GM12878 (cell line): ENCODE measurements at regions not wholly inside any gene's neighbourhood (a gene's known extent, or its start where the extent isn't known, plus 50 kb on each side); places are given as distances from the start of the nearest gene placed in this dataset.

Experiments used
- ATF7 ChIP-seq: fragments of 450-650 bp; IDR thresholded peaks from 2 replicates; pipeline ENCODE4 v1.6.1; 2016; ENCODE audit warnings: low read depth, mild to moderate bottlenecking
- BCL11A ChIP-seq: IDR thresholded peaks from 2 replicates; pipeline ENCODE4 v1.6.1; 2011; ENCODE audit warnings: low read depth, low read length
- BHLHE40 ChIP-seq, 2 experiments: fragments of 450-650 bp in 1 of 2; IDR thresholded peaks; 2 replicates each; pipeline ENCODE4 v1.6.1; 2011 to 2017; ENCODE audit warnings: low read depth in 2 of 2, borderline replicate concordance in 1 of 2, improper control_type of control experiment in 1 of 2, low read length in 1 of 2, mild to moderate bottlenecking in 1 of 2
- CHD2 ChIP-seq: IDR thresholded peaks from 2 replicates; pipeline ENCODE4 v1.6.1; 2011; ENCODE audit warnings: low read depth, low read length, improper control_type of control experiment, borderline replicate concordance
- NBN ChIP-seq: fragments of 450-650 bp; IDR thresholded peaks from 2 replicates; pipeline ENCODE4 v1.6.1; 2016
- NR2F1 ChIP-seq: fragments of 450-650 bp; conservative IDR thresholded peaks from 2 replicates; pipeline ENCODE4 v1.6.1; 2017; ENCODE audit warnings: mild to moderate bottlenecking
- NRF1 ChIP-seq: conservative IDR thresholded peaks from 2 replicates; pipeline ENCODE4 v1.6.1; 2011; ENCODE audit warnings: mild to moderate bottlenecking, low read depth, low read length, improper control_type of control experiment
- PAX5 ChIP-seq: IDR thresholded peaks from 2 replicates; pipeline ENCODE4 v1.6.1; 2011; ENCODE audit warnings: low read depth, low read length, borderline replicate concordance
- POLR2A ChIP-seq: IDR thresholded peaks from 2 replicates; pipeline ENCODE4 v1.6.1; 2011; ENCODE audit warnings: low read depth, mild to moderate bottlenecking, low read length
- RAD21 ChIP-seq: IDR thresholded peaks from 2 replicates; pipeline ENCODE4 v1.6.1; 2011; ENCODE audit warnings: mild to moderate bottlenecking, low read depth, low read length, moderate library complexity; ENCODE audit not compliant: insufficient read depth
- RELA ChIP-seq: fragments of 450-650 bp; IDR thresholded peaks from 2 replicates; pipeline ENCODE4 v1.8.0; 2014; ENCODE audit warnings: borderline replicate concordance; ENCODE audit not compliant: partially characterized antibody
- SKIL ChIP-seq: fragments of 450-650 bp; IDR thresholded peaks from 2 replicates; pipeline ENCODE4 v1.6.1; 2017; ENCODE audit warnings: mild to moderate bottlenecking, low read depth, inconsistent platforms; ENCODE audit not compliant: poor library complexity, severe bottlenecking
- SMC3 ChIP-seq: IDR thresholded peaks from 2 replicates; pipeline ENCODE4 v1.6.1; 2011; ENCODE audit warnings: low read length, improper control_type of control experiment, borderline replicate concordance
- SPI1 ChIP-seq: IDR thresholded peaks from 2 replicates; pipeline ENCODE4 v1.6.1; 2011; ENCODE audit warnings: low read depth, mild to moderate bottlenecking, low read length, moderate library complexity, borderline replicate concordance; ENCODE audit not compliant: insufficient read depth
- STAT1 ChIP-seq: fragments of 450-650 bp; conservative IDR thresholded peaks from 2 replicates; pipeline ENCODE4 v1.6.1; 2014; ENCODE audit warnings: antibody characterized with exemption, mild to moderate bottlenecking
- TARDBP ChIP-seq: IDR thresholded peaks from 2 replicates; pipeline ENCODE4 v1.6.1; 2016; ENCODE audit warnings: borderline replicate concordance
- TBL1XR1 ChIP-seq: IDR thresholded peaks from 2 replicates; pipeline ENCODE4 v1.6.1; 2012; ENCODE audit warnings: low read depth, low read length, improper control_type of control experiment
- TCF12 ChIP-seq: IDR thresholded peaks from 2 replicates; pipeline ENCODE4 v1.6.1; 2011; ENCODE audit warnings: low read depth, mild to moderate bottlenecking, low read length
- ZNF24 ChIP-seq: fragments of 450-650 bp; IDR thresholded peaks from 2 replicates; pipeline ENCODE4 v1.6.1; 2017; ENCODE audit warnings: antibody characterized with exemption, mild to moderate bottlenecking
- TF ChIP-seq, protein P1 (sequence below): fragments of 450-650 bp; IDR thresholded peaks from 2 replicates; pipeline ENCODE4 v1.6.1; 2017; ENCODE audit warnings: mild to moderate bottlenecking, moderate library complexity
- TF ChIP-seq, protein P2 (sequence below): fragments of 450-650 bp; IDR thresholded peaks from 2 replicates; pipeline ENCODE4 v1.6.1; 2017; ENCODE audit warnings: mild to moderate bottlenecking, moderate library complexity

DNA sequence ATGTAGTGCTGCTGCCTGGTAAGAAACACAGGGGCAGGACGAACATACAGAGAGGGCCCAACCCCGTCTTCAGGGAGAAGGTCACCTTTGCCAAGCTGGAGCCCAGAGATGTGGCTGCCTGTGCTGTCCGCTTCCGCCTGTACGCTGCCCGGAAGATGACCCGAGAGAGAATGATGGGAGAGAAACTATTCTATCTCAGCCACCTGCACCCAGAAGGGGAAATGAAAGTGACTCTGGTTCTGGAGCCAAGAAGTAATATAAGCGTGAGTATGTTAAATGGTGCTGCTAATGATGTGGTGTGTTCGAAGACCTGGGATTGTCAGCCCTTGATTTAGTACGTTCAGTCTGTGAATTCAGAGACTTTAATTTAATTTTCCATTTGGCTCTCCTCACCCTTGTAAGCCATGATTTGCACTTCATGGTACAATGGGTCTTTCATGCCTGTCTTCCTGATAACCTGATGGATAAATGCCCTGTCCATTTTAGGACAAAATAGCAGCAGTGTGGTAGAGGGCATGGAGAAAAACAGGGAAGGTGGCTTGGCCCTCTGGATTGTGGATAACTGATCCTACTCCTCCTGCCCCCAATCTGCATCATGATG is 318.9 kb downstream of the SNAPC1 start (continued):
- TF ChIP-seq, protein P1, sequence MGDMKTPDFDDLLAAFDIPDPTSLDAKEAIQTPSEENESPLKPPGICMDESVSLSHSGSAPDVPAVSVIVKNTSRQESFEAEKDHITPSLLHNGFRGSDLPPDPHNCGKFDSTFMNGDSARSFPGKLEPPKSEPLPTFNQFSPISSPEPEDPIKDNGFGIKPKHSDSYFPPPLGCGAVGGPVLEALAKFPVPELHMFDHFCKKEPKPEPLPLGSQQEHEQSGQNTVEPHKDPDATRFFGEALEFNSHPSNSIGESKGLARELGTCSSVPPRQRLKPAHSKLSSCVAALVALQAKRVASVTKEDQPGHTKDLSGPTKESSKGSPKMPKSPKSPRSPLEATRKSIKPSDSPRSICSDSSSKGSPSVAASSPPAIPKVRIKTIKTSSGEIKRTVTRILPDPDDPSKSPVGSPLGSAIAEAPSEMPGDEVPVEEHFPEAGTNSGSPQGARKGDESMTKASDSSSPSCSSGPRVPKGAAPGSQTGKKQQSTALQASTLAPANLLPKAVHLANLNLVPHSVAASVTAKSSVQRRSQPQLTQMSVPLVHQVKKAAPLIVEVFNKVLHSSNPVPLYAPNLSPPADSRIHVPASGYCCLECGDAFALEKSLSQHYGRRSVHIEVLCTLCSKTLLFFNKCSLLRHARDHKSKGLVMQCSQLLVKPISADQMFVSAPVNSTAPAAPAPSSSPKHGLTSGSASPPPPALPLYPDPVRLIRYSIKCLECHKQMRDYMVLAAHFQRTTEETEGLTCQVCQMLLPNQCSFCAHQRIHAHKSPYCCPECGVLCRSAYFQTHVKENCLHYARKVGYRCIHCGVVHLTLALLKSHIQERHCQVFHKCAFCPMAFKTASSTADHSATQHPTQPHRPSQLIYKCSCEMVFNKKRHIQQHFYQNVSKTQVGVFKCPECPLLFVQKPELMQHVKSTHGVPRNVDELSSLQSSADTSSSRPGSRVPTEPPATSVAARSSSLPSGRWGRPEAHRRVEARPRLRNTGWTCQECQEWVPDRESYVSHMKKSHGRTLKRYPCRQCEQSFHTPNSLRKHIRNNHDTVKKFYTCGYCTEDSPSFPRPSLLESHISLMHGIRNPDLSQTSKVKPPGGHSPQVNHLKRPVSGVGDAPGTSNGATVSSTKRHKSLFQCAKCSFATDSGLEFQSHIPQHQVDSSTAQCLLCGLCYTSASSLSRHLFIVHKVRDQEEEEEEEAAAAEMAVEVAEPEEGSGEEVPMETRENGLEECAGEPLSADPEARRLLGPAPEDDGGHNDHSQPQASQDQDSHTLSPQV, result no peak
- peak; percentile 65; the same call in 1 of the 2 replicates for TF ChIP-seq NBN
- TF ChIP-seq ATF7, result peak; percentile 69; the same call in 1 of the 2 replicates
- TF ChIP-seq ZNF24, result no peak
- TF ChIP-seq SMC3, result no peak
- TF ChIP-seq PAX5, result peak; percentile 78; the same call in 1 of the 2 replicates
- TF ChIP-seq SKIL, result peak; percentile 45
- TF ChIP-seq, protein P2, sequence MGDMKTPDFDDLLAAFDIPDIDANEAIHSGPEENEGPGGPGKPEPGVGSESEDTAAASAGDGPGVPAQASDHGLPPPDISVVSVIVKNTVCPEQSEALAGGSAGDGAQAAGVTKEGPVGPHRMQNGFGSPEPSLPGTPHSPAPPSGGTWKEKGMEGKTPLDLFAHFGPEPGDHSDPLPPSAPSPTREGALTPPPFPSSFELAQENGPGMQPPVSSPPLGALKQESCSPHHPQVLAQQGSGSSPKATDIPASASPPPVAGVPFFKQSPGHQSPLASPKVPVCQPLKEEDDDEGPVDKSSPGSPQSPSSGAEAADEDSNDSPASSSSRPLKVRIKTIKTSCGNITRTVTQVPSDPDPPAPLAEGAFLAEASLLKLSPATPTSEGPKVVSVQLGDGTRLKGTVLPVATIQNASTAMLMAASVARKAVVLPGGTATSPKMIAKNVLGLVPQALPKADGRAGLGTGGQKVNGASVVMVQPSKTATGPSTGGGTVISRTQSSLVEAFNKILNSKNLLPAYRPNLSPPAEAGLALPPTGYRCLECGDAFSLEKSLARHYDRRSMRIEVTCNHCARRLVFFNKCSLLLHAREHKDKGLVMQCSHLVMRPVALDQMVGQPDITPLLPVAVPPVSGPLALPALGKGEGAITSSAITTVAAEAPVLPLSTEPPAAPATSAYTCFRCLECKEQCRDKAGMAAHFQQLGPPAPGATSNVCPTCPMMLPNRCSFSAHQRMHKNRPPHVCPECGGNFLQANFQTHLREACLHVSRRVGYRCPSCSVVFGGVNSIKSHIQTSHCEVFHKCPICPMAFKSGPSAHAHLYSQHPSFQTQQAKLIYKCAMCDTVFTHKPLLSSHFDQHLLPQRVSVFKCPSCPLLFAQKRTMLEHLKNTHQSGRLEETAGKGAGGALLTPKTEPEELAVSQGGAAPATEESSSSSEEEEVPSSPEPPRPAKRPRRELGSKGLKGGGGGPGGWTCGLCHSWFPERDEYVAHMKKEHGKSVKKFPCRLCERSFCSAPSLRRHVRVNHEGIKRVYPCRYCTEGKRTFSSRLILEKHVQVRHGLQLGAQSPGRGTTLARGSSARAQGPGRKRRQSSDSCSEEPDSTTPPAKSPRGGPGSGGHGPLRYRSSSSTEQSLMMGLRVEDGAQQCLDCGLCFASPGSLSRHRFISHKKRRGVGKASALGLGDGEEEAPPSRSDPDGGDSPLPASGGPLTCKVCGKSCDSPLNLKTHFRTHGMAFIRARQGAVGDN, result peak; percentile 68; the same call in 1 of the 2 replicates
- TF ChIP-seq TCF12, result peak; percentile 96
- TF ChIP-seq NR2F1, result peak; percentile 58
- TF ChIP-seq CHD2, result peak; percentile 35; the same call in 1 of the 2 replicates
- TF ChIP-seq SPI1, result peak; percentile 97
- no peak for TF ChIP-seq STAT1
- TF ChIP-seq TBL1XR1, result 0 out of 2 replicates have a peak, but pooled peaks have one; percentile 22
- TF ChIP-seq RAD21, result no peak
- TF ChIP-seq BCL11A, result peak; percentile 90
- 0 out of 2 replicates have a peak, but pooled peaks have one; percentile 24 for TF ChIP-seq TARDBP
- TF ChIP-seq POLR2A, result peak; percentile 61
- peak; percentile 73 to 77 for TF ChIP-seq BHLHE40 (IDR thresholded peaks at IDR 0.05; ENCODE audit: borderline replicate concordance in 1 of 2, low read depth in 2 of 2, low read length in 1 of 2)
- TF ChIP-seq RELA, result no peak
- TF ChIP-seq NRF1, result no peak
